ENCODE measurements at regions not wholly inside any gene's neighbourhood (a gene's known extent, or its start where the extent isn't known, plus 50 kb on each side); places are given as distances from the start of the nearest gene placed in this dataset.
"Not testable (repeated sequence)": the region's sequence is repeated elsewhere in the genome, so short reads cannot be mapped to it uniquely, and the experiment has no call there.

DNA sequence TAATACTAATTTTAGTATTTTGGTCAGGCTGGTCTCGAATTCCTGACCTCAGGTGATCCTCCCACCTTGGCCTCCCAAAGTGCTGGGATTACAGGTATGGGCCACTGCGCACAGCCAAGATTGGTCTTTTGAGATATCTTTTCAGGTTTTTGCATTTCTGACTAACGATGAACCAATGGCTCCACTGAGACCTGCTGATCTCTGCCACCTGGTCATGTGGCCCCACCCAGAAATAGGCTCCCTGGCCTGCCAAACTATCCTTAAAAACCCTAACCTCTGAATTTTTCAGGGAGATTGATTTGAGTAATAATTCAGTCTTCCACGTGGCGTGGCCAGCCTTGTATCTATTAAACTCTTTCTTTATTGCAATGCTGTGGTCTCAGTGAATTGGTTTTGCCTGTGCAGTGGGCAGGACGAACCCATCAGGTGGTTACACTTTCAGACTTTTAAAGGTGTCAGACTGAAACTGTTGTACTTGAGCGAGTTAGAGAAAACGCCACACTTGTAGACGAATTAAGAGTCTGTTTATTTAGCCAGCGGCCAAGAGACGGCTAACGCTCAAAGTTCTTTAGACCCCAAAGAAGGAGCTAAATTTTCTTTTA, 85.8 kb upstream of the MSH6 start:
- TF ChIP-seq, protein P1, sequence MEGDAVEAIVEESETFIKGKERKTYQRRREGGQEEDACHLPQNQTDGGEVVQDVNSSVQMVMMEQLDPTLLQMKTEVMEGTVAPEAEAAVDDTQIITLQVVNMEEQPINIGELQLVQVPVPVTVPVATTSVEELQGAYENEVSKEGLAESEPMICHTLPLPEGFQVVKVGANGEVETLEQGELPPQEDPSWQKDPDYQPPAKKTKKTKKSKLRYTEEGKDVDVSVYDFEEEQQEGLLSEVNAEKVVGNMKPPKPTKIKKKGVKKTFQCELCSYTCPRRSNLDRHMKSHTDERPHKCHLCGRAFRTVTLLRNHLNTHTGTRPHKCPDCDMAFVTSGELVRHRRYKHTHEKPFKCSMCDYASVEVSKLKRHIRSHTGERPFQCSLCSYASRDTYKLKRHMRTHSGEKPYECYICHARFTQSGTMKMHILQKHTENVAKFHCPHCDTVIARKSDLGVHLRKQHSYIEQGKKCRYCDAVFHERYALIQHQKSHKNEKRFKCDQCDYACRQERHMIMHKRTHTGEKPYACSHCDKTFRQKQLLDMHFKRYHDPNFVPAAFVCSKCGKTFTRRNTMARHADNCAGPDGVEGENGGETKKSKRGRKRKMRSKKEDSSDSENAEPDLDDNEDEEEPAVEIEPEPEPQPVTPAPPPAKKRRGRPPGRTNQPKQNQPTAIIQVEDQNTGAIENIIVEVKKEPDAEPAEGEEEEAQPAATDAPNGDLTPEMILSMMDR (IDR thresholded peaks at IDR 0.05; ENCODE audit: borderline replicate concordance, insufficient read depth, low read depth, low read length): no peak
- no peak overlapping the region for H3K4me3 ChIP-seq (ENCODE audit: low read depth, low read length)

DNA sequence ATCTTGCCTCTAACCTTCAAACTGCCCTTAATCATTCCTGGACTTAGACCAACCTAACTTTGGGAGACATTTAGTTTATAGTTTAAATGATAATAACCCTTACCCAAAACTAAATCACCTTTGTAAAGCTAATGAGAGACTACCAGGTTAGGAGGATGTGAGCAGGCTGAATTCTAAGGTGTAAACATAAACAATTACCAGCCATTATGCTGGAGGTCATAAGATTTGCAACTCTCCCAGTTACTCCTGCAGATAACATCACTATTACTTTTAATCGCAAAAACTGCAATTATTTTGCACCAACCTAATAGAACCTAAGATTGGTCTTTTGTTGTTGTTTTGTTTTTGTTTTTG, 86.5 kb upstream of the MSH6 start:
- TF ChIP-seq, protein P1 (IDR thresholded peaks at IDR 0.05; ENCODE audit: borderline replicate concordance, insufficient read depth, low read depth, low read length): no peak
- H3K4me3 ChIP-seq (ENCODE audit: low read depth, low read length): no peak overlapping the region

DNA sequence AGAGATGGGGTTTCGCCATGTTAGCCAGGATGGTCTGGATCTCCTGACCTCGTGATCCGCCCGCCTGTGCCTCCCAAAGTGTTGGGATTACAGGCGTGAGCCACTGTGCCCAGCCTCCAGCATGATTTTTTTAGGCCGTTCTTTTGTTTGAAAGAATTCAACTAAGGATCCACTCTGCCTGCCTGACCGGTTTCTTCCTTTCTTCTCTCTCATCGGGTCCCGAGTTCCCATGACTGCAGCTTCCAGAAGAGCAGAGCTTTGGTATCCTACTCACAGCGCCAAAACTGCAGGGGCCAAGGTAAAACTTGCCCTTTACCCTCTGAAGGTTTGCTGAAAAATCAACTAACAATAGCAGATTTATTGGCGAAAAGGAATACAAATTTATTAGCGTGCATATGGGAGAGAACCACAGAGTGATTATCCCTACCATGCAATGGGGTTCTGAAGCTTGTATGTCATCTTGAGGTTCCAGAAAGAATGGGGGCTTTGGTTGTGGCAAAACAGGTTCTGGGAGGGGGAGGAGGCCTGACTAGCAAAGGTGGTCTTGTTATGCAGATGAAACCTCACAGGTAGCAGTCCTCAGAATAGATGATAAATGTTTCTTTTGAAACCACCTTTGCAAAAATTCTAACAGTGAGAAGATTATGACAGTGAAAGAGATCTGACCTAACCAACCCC, 87.0 kb upstream of the MSH6 start:
- H3K4me3 ChIP-seq (ENCODE audit: low read depth, low read length): no peak overlapping the region
- TF ChIP-seq, protein P1 (IDR thresholded peaks at IDR 0.05; ENCODE audit: borderline replicate concordance, insufficient read depth, low read depth, low read length): no peak

DNA sequence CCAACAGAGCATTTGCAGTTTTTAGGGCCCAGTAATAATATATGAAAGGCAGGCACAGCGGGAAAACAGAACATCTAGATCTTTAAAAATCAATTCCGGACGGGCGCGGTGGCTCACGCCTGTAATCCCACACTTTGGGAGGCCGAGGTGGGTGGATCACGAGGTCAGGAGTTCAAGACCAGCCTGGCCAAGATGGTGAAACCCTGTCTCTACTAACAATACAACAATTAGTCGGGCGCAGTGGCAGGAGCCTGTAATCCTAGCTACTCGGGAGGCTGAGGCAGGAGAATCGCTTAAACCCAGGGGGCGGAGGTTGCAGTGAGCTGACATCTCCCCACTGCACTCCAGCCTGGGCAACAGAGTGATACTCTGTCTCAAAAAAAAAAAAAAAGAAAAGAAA, 88.5 kb upstream of the MSH6 start:
- H3K4me3 ChIP-seq (ENCODE audit: low read depth, low read length): not testable (repeated sequence)

DNA sequence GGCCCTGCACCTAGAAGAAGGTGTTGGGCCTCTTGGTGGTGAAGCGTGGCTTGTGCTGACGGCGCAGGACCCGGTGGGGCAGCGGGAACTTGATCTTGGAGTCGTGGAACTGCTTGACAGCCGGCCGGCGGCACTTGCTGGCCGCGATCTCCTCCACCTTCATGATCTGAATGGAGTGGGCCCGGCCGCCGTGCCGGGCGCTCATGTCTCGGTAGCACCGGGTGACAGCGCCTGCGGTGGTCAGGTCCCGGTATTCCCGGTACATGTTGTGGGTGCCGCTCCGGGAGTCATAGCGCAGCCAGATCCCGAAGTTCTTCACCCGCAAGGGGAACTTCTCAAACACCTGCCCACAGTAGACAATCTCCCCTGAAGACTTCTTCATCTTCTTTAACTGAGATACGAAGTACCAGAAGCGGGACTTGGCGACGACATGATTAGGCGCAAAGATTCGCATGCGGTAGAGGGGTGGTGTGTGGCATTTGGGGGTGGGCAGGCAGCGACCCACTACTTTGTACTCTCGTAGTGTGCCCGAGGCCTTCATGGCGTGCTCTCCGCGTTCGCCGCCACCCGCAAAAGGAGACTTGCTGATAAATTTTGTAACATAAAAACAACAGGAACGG, 92.1 kb upstream of the MSH6 start:
- H3K4me3 ChIP-seq (ENCODE audit: low read depth, low read length): not testable (repeated sequence)

DNA sequence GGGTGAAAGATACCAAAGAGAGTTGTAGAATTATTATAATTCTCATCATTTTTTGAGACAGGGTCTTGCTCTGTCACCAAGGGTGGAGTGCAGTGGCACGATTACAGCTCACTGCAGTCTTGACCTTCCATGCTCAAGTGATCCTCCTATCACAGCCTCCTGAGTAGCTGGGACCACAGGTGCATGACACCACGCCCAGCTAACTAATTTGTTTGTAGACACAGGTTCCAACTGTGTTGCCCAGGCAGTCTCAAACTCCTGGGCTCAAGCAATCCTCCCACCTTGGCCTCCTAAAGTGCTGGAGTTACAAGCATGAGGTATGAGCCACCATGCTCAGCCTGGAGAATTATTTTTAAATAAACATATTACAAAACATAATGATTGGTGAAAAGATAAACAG, 92.8 kb upstream of the MSH6 start:
- no peak overlapping the region for H3K4me3 ChIP-seq (ENCODE audit: low read depth, low read length)
- TF ChIP-seq, protein P1 (IDR thresholded peaks at IDR 0.05; ENCODE audit: borderline replicate concordance, insufficient read depth, low read depth, low read length): no peak

DNA sequence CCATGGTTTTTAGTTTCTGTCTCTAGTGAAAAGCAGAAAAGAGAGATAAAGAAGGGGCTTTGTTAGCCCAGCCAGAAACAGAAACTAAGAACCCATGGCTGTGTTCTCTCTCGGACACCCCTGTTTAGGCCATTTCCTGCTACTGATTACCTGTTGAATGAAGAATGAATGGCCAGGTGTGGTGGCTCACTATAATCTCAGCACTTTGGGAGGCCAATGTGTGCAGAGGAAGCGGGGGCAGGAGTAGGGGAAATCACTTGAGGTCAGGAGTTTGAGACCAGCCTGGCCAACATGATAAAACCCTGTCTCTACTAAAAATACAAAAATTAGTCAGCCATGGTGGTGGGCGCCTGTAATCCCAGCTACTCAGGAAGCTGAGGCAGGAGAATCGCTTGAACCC, 93.8 kb upstream of the MSH6 start:
- not testable (repeated sequence) for H3K4me3 ChIP-seq (ENCODE audit: low read depth, low read length)

DNA sequence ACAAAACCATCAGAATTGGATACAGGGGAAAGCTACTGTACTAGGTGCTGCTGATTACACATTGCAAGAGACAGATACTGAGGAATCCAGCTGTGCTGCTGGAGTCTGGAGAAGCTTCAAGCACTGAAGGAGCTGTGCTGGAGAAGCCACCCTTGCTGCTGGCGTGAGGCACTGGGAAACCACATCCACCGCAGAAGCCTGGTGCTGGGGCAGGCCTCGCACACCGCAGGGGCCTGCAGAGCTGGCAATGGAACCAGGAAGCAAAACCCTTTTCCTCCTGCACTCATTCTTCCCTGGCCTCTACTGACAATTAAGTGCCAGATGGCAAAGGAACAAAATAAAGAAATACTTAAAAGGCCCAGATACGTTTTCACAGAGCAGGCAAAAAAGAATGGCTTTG, 94.4 kb upstream of the MSH6 start:
- no peak overlapping the region for H3K4me3 ChIP-seq (ENCODE audit: low read depth, low read length)
- TF ChIP-seq, protein P1 (IDR thresholded peaks at IDR 0.05; ENCODE audit: borderline replicate concordance, insufficient read depth, low read depth, low read length): no peak
